A204.1 (cell line): ENCODE measurements at regions not wholly inside any gene's neighbourhood (a gene's known extent, or its start where the extent isn't known, plus 50 kb on each side); places are given as distances from the start of the nearest gene placed in this dataset.
"Not testable (repeated sequence)": the region's sequence is repeated elsewhere in the genome, so short reads cannot be mapped to it uniquely, and the experiment has no call there.

Source experiments
- FAIRE-seq: peaks from 2 replicates; lab custom pipeline; 2012; peaks lifted over from hg19 to GRCh38; lab: Jason Lieb, UNC

DNA sequence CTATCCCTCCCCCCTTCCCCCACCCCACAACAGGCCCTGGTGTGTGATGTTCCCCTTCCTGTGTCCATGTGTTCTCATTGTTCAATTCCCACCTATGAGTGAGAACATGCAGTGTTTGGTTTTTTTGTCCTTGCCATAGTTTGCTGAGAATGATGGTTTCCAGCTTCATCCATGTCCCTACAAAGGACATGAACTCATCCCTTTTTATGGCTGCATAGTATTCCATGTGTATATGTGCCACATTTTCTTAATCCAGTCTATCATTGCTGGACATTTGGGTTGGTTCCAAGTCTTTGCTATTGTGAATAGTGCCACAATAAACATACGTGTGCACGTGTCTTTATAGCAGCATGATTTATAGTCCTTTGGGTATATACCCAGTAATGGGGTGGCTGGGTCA, 52.3 kb upstream of the MAN1A2 start:
- FAIRE-seq: not testable (repeated sequence)

DNA sequence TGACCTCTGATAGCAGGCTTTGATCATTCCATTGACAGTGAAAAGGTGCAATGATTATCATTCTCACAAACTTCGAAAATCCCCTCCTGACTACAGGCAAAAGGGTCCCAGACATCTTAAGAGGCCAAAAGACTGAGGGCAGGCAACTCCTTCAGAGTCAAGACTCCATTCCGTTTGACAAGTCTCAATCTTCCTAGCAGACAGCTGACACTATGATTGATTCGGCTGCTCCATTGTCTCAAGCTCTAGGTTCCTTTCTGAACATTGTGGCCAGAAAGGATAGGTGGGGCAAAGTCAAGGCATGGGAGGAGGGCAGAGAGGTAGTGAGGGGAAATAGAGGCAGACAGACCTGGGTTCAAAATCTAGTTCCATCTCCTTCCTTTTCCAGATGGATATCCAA, 53.7 kb upstream of the MAN1A2 start:
- FAIRE-seq: no peak

DNA sequence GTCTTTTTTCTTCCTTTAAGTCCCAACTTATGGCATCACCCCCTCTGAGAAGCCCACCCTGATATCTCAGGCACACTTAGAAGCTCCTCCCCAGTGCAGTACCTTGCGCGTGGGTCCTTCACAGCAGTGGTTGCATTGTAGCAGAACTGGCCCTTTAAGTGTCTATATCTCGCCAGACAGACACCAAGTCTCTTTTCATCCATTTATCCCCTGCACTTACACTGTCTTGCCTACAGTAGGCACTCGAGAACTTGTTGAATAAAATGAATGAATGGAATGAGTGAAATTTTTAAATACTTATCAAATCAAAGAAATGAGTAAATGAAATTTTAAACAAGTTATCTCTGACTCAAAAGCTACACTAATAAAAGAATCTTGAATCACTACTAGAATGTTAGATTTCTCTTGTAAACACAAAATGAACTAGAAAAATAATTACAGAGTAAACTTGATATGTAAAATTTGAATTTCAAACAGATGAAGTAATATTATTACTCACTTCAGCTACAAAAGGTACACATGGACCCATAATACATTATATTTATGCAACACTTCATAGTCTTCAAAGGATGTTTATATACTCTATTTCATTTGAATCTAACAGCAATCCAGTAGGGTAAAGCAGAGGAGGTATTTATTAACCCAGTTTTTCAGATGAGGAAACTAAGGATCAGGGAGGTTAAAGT, 54.7 kb upstream of the MAN1A2 start:
- peak; percentile 84 for FAIRE-seq

DNA sequence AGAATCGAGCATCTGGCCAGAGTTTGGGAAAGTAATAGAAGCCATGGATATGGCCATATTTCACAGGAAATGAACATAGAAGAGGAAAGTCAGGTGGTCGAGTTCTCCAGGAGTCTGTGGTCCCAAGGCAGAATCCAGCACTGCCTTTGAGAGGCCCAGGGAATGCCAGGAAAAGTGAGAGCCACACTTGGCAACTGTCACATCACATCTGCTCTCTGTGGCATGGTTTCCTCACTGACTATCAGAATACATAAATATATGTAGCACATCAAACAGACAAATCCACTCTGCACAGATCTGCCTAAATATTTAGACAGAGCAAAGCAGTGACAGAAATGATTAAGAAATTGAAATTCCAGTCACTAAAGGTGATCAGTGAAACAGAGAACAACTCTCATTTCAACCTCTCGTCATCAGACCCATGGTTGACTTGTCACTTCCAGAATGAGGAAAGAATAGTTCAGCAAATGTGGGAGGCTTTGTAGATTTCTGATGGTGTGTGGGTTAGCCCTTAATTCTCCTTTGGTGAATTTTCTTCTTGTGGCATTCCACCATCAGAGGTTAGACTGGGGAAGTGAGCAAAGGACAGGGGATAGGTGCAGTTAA, 58.8 kb upstream of the MAN1A2 start:
- FAIRE-seq: no peak

GRCh38 chr1:117301901-117302300, 65.3 kb upstream of the MAN1A2 start:
- no peak for FAIRE-seq

DNA sequence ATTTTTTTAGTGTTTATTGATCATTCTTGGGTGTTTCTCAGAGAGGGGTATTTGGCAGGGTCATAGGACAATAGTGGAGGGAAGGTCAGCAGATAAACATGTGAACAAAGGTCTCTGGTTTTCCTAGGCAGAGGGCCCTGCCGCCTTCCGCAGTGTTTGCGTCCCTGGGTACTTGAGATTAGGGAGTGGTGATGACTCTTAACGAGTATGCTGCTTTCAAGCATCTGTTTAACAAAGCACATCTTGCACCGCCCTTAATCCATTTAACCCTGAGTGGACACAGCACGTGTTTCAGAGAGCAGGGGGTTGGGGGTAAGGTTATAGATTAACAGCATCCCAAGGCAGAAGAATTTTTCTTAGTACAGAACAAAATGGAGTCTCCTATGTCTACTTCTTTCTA, 67.1 kb upstream of the MAN1A2 start:
- FAIRE-seq: not testable (repeated sequence)

DNA sequence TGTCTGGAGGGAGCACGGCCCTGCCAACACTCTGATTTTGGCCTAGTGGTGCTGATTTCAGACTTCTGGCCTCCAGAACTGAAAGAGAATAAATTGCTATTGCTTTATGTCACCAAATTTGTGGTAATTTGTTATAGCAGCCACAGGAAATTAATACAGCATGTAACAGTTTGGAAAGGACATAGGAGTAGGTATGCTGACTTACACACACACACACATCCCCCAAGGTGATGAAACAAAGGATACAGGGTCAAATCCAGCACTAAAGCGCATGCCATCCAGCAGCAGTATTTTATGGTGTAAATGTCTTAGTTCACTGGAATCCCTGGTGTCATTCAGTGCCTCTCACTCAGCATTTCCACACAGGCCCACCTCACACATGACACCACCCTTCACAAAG, 72.2 kb upstream of the MAN1A2 start:
- no peak for FAIRE-seq

GRCh38 chr1:117290890-117291289, 76.4 kb upstream of the MAN1A2 start:
- FAIRE-seq: no peak

DNA sequence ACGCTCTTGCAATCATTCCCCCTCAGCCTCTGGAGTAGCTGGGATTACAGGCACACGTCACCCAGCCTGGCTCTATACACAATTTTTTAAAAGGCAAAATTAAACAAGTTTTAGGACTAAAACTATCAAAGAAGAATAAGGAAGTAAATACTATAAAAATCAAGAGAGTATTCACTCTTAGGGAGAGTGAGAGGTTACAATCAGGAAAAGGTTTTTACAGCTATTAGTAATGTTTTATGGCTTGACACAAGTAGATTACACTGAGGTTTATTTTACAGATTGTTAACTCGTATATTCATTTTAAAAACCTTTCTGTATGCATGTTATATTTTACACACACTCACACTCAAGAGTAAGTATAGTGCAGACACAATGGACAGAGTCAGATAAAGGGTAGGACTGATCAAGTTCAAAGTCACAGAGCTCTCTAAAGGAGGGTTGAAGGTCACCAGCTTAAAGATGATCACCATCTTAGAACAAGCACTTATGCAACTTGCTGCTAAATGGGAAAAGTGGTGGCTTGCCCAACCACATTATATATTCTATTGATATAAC, 77.9 kb upstream of the MAN1A2 start:
- no peak for FAIRE-seq

- FAIRE-seq: no peak
Observed at GRCh38 chr1:117286562-117286961, 75.8 kb upstream of the VTCN1 start.

GRCh38 chr1:117286145-117286544, 75.4 kb upstream of the VTCN1 start:
- FAIRE-seq: no peak

DNA sequence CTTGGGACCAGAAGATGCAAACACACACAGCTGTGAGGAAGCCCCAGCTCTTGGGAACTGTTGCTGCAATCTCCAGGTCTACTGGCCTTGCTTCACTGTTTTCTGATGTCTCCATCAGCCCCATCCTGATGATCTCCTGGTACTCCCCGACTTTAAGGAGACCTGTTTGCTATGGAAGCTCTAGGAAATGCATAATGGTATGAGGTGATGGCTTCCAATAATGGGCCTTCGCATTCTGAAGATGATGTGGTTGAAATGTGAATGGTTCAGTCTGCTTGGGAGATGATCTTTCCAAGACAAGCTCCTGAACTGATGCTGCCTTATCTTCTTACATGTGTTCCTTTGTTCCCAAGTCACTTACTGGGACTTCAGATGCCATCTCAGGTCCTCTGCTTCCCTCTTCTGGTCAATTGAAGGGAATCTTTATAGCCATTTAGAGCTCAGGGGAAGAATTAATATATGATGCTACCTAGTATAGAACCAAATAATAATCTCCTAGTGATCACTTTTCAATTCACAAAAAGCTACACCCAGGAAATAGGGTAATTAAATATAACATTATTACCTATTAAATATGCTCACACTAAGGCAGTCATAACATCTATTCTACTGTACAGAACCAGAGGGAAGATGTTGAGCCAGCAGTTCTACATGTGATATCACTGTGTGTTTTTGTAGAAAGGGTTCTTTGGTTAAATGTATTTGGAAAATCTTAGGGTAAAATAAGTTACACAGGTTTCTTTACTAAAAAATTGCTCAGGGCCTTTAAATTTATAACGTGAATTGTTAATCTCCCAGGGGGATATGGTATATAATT, 73.9 kb upstream of the VTCN1 start:
- peak; percentile 87 for FAIRE-seq

- FAIRE-seq: no peak
Observed at GRCh38 chr1:117278531-117278930, 67.8 kb upstream of the VTCN1 start.

DNA sequence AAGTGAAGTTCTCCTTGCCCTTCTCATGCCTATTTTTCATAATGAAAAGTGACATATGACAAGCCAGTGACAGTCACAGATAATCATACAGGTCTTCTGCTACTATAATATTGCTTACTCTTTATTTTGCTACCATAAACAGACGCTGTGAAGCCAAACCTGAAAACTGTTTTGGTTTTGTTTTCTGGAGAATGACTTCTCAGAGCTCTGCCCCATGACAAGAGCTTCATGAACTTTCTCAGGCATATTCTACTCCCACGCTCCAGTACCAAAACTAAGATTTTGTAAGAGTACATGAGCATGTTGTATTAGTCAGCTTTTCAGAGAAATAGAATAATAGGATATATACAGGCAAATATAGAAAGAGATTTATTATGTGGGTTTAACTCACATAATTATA, 64.3 kb upstream of the VTCN1 start:
- no peak for FAIRE-seq

GRCh38 chr1:117271959-117272358, 61.2 kb upstream of the VTCN1 start:
- FAIRE-seq: no peak

DNA sequence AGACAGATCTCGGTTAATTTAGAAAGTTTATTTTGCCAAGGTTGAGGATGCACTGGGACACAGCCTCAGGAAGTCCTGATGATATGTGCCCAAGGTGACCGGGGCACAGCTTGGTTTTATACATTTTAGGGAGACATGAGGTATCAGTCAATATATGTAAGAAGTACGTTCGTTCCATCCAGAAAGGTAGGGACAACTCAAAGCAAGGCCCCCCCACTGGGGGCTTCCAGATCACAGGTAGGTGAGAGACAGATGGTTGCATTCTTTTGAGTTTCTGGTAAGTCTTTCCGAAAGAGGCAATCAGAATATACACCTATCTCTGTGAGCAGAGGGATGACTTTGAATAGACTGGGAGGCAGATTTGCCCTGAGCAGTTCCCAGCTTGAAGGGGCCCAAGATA, 60.4 kb upstream of the VTCN1 start:
- no peak for FAIRE-seq

GRCh38 chr1:117270679-117271078, 60.0 kb upstream of the VTCN1 start:
- no peak for FAIRE-seq

DNA sequence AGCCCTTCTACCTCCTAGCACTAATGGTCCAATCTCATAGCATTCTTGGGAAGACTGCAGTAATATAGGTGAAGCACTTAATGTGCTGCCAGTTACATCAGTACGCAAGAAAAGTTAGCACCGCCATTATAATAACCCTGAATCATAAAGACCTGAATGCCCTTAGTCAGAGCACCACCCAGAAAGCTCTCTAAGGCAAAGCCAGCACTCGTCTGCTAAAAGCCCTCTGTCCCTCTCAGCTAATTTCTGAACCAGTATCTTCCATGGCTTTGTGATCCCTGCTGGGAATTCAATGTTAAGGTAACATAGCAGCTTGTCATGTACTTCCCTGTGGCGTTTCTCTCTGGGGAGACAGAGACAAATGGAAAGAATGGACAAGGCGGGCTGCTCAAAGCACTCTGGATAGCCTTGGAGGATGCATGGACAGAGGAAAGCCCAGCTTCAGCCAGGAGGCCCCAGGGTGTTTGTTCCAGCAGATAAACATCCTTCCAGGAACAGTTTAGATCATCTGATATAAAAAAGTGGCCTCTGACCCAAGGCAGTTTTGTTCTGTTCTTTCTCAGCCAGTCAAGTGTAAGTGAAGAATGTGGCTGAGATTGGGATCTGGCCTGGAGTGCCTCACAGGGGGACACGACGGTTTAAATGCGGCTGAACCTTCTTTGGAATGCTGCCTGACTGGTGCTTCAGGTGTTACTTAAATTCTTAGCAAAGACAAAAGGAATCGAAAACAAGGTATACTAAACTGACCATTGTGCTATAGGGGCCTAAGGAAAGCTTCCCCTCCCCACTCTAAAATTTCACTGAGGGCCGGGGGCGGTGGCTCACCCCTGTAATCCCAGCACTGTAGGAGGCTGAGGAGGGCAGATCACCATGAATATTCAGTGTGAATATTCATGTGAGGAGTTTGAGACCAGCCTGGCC, 58.1 kb upstream of the VTCN1 start:
- FAIRE-seq: no peak

- no peak for FAIRE-seq
Observed at GRCh38 chr1:117267232-117267774, 56.6 kb upstream of the VTCN1 start.

- no peak for FAIRE-seq
Observed at GRCh38 chr1:117262976-117263375, 52.2 kb upstream of the VTCN1 start.

DNA sequence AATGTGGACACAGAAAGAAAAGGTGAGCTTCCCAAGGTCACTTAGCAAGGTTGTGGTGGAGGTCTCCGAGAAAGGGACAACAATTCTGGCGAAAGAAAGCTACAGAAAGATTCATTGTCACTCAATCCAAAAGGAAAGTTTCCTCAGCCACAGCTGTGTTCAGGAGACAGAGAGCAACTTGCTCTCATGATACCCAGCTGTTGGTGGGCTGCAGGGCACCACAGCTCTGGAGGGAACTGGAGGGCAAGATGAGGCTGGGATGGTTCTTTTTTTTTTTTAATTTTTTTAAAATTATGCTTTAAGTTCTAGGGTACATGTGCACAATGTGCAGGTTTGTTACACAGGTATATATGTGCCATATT, 50.7 kb upstream of the VTCN1 start:
- no peak for FAIRE-seq
